ENCODE measurements at regions not wholly inside any gene's neighbourhood (a gene's known extent, or its start where the extent isn't known, plus 50 kb on each side); places are given as distances from the start of the nearest gene placed in this dataset.

GRCh38 chrX:82320569-82320968, 1118.7 kb downstream of the SH3BGRL start:
- no peak for TF ChIP-seq CTCF (IDR thresholded peaks at IDR 0.05)
- no peak for TF ChIP-seq POLR2A (IDR thresholded peaks at IDR 0.05)
- TF ChIP-seq POLR2AphosphoS5 (IDR thresholded peaks at IDR 0.05) = no peak
- TF ChIP-seq EP300 (IDR thresholded peaks at IDR 0.05) = no peak
